Stimulated activated CD8-positive, alpha-beta memory T cell treated with anti-CD3 and anti-CD28 coated beads, Interleukin-4, amount 100 ng/mL, for 4 hours (primary cell): ENCODE measurements at regions not wholly inside any gene's neighbourhood (a gene's known extent, or its start where the extent isn't known, plus 50 kb on each side); places are given as distances from the start of the nearest gene placed in this dataset.

Experiments
- DNase-seq, 2 donors: peaks; one replicate each; pipeline ENCODE4 v3.0.0-alpha.2; 2020; ENCODE audit warnings: low read depth in 2 of 2, low spot score in 1 of 2

DNA sequence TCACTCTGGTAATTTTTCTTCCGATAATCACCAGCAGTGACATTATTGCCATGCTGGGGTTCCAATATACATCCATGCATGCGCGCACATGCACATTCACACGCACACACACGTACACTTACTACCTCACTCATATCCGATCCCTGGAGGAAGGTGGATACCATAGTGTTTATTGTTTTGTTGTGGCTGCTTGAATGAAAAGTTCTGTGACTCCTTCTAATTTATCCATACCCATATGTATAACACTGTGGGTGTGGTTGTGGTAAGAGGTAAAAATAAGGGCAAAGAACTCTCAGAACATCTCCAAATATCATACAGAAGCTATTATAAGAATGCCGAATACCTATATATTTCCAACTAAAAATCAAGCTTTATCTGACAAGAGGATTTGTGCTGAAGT, 407.8 kb upstream of the PODXL start:
- DNase-seq = no peak

DNA sequence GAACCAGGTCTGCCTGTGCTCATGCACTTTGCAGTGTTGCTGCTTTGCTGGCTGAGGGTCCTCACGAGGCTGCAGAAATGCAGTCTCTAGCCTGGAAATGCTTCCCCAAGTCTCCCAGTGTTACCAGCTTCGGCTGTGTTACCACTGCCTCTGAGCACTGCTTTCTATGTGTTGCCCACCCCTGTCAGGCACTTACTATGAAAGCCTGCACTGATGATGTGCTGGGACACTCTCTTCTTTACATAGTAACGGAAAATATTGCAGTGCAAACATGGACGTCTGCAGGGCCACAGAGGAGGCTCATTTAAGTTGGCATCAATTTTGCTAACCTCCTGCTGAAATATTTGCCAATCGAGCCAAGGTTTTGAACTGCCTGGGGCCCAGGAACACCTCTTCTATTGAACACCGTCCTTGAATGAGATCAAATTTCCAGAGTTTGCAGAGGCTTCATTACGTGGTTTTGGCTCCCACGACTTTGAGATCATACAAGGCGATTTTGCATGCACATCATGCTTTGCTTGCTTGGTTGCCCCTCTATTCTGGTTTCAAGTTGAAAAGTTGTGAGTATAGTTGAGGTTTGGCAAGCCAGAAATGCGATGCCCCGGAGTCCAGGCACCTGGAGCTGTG, 404.7 kb upstream of the PODXL start:
- no peak for DNase-seq

DNA sequence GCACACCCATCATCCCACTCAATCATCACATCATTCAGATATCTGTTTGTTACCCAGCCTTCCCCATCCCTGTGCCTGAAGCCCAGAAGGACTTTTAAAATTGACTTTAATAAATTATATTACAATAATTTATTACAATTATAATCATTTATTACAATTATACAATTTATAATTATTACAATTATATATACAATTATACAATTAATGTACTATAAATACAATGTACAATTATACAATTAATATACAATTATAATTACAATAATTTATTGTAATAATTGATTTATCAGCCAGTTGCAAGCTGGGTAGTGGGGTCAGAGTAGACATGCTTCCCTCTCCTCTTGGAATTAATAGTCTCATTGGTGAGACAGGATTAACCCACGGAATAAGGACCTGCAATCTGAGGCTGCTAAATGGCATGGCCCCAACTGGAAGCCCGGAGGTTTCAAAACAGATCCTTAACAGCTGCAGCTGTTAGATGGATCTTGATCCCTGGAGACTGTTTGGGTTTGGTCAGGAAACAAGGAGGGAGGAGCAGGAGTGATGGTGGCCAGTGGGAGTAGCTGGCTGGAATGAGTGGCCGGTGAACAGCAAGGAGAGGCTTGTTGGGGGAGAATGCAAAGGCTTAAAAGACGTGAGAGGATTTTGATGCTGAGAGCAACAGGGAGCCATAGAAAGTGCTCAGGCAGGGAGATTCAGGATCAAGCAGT, 402.8 kb upstream of the PODXL start:
- DNase-seq = no peak

DNA sequence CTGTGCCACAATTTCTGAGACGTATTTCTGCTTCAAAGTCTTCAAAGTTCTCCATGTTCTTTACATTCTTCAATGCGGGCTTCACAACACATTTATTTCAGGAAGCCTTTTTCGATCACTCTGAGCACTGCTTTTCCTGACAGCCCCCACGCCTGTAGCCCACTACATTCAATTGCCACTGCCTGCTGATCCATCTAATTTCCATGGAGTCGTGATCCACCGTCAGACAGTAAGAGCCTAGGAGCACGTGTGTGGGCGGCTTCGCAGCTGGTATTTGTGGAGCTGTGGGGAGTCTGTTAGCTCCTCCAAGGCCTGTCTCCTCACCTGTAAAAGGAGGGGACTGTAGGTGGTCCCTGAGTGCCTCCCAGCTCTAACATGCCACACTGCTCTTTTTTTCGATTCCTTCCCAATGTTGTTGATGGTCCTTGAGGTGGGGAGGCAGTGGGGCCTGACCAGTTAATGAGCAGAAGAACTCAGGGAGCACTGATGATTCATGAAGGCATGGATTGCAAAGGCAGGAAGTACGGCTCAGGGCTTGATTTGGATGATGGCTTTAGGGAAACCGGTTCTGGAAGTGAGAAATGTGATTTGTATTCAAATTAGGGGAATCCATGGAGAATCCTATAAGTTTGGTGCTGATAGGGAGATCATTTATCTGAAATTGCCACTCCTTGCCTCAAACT, 401.1 kb upstream of the PODXL start:
- no peak for DNase-seq

DNA sequence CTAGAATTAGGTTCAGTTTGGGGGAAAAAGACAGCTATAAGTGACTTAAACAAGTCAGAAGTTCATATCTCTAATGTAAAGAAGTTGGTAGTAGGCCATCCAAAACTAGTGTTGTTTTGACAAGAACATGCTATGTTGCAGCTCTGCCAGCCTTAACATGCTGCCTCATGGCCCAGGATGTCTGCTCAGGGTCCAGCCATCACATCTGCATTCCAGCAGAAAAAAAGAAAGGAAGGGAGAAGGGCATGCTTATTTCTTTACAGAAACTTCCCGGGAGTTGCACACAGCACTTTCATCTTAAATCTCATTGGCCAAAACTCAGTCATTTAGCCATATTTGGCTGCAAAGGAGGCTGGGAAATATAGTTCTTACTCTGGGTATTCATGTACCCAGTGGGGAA, 400.4 kb upstream of the PODXL start:
- no peak for DNase-seq

DNA sequence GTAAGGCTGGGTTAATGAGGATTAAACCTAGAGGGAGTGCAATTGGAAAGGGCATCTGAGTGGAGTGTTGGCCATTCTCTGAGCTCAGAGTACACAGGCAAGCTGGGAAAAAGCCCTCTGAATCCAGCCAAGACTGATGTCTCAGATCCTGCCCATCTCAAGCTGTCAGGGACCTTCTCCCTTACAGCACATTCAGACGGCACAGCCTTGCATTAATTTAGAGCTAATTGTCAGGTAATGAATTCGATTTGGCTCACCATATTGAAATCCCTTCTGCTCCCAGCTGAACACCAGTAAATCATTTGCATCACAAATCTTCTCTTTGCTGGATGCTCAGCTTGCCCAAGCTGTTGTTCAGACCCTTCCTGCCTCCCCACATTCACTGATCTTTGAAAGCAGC, 399.3 kb upstream of the PODXL start:
- DNase-seq = no peak

DNA sequence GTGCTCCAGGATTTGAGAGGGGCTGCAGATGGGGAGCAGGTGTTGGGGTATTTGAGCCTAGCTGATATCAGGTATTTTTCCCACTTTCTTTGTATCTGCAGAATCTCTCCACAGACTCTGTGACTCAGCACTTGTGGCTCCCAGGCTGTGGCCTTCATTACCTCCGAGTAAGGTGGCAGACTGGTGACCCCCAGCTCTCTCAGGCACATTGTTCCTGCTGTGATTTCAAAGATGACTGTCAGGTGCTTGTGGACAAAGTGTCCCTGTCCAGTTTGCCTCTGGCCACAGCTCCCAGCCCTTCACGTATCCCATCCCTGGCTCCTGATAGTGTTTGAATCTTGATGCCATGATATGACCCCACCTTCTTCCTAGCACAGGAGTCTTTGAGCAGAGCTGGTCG, 396.8 kb upstream of the PODXL start:
- no peak for DNase-seq

DNA sequence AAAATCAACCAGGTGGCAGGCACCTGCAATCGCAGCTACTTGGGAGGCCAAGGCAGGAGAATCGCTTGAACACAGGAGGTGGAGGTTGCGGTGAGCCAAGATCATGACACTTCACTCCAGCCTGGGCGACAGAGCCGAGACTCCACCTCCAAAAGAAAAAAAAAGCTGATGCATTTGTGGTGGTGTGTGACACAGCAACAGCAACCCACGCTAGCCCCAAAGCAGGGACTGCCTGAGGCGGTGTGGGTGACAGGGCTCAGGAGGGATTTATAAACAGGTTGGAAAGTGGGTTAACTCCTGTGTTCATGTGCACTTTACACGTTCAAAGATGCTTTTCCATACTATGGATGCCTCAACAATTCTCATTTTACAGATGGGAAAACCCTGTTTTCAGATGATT, 395.9 kb upstream of the PODXL start:
- DNase-seq = no peak

DNA sequence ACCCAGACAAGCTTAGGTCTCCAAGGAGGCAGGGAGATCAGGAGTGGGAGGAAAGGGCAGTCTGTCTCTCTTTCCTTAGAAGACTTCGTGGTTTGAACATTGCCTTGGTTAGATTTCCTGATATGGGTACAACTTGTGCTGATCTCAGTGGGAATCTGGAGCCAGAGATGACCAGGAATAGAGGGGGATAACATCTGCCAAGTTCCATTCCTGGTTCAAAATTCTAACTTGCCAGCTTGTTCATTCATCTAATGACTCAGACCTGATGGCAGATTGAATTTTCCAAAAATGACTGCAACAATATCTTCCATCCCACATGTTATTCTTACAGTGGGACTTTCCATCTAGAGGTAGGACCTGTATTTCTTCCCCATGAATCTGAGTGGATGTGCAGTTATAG, 394.3 kb upstream of the PODXL start:
- no peak for DNase-seq

DNA sequence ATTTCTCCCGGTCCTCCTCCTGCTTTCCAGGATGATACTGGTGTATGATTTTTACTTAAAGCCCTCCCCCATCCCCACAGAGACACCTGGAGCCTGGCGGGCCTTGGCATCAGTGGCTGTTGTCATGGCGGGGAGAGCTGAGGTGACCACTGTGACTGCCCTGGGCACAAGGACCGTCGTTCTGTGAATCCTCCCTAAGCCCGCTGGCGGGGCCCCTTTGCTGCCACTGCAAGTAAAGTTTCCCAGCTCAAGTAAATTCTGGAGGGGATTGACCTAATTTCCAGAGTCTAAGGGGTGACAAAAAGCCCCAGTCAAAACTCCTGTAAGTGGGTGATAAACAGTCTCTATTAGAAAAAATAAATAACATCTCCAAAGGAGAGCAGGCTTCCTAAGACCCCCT, 393.2 kb upstream of the PODXL start:
- DNase-seq = no peak

DNA sequence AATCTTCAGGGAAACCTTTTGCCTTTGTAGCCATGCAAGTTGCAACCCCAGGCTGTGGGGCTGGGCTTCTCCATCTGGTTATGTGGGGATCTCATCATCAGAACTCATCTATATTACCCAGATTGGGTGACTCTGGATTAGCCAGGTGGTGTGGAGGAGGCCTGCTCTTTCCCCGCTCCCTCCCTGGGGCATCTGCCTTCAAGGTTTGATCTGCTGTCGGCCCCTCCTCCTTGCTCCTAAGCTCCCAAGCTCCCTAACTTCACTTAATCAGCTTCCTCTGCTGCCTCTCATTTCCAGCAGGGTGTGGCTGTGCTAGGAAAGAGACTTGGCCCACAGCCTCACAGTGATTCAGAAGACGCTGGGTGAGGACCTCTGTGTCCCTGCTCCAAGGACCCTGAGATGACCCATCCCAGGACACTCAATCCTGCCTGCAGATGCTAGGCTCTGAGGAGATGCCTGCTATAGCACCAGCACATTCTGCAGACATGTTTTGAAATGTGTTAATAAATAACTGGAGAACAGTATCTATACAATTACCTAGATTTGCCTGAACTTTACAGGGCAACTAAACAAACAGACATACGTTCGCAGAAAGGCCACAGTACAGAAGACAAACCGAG, 392.1 kb upstream of the PODXL start:
- DNase-seq = no peak

DNA sequence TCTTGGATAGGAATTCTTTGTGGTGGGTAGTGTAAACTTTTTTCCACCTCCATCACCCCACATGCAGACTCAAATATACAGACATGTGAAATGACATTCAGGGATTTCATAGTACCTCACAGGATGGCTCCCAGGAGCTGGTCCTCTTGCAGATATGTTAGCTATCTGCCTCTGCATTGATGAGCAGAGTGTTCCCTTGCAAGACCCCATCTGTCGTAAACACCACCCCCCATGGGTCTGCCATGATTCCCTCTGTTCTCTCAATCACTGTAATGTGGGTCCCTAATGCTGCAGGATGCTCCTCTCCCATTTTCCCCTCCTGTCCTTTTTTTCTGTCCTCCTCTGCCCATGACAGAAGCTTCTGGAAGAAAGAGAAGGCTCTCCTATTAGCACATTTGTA, 391.2 kb upstream of the PODXL start:
- DNase-seq = no peak

DNA sequence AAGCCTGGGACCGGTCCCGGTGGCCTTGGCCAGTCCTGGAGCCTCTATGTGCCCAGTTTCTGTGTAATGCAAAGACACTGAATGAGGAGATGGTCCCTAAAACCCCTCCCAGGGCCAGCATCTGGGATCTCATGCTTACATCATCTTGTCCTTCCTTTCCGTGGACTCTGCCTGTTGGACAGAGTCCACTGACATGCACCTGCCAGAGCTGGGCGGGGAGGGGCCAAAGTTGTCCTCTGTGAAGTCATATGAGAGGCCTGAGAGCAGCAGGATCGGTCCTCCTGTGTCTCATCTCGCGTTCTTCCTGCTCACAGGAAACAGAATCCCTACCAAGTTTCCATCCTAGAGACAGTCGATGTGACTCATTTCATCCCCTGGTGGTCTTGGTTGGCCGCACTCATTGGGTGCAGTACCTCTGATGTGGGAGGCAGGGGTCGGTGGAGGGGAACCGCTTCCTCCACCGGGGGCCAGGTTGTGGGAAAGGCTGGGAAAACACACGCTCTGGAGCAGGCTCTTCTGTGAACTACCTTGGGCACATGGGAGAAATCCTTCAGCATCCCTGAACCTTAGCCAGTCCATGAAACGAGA, 389.6 kb upstream of the PODXL start:
- no peak for DNase-seq

DNA sequence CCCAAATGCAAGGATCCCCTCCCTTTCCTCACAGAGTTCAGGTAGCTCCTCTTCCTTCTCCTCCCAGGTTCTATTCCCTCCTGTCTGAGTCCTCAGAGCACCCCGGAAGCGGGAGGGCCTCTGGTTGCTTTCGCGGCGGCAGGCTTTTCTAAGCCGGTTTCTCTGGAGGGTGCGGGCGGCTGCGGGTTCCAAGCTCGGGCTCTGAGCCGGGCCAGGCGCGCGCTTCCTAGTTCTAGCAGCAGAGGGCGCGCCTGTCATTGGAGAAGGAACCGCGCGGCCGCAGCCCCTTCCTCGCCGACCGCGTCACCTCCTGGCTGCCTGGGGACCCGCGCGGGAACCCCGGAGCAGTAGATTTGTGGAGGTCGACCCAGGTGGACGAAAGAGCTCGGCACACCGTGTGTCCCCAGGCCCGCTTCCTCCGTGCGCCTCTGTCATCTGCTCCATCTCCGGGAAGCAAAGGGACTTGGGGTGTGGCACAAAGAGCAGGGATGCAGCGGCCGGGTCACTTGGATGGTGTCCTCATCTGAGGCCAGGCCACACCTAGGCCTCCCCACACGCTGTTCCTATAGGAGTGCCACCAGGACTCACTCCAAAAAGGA, 389.0 kb upstream of the PODXL start:
- DNase-seq = no peak

DNA sequence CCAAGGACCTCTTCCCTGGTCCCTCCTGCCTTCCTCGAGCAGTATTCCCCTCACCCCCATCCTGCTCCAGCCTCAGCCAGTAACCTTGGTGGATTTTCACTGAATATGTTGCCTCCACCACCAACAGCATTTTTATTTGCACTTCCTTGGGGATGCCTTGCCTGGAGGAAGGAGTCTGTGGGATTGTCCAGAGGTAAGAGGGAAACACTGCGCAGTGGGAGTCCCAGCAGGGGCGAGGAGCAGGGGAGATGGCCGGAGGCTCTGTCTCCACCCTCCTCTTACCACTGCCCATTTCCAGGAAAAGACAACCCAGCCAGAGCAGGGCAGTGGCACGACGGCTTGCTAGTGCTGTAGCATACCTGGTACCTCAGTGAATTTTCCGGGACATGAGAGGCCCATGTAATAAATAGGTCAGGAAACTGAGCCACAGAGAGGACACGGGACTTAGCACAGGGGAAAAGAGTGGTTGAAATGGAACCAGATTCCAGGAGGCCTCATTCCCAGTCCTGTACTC, 388.2 kb upstream of the PODXL start:
- DNase-seq = no peak

DNA sequence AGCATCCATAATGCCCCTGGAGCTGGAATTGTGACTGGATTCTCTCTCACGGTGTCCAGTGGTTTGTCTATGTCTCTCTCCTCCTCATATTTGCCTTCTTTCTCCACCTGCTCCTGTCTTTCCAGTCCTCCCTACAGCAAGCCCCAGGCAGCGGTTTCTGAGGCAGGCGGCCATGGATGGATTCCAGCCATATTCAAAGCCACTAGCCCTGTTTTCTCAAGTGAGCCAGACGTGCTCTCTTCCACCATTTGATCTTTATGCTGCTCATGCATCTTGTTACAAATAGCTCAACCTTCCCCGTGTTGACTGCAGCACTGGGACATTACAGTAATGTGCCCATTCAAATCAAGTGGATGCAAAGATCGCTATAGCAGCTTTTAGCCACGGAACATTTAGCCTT, 387.2 kb upstream of the PODXL start:
- no peak for DNase-seq

DNA sequence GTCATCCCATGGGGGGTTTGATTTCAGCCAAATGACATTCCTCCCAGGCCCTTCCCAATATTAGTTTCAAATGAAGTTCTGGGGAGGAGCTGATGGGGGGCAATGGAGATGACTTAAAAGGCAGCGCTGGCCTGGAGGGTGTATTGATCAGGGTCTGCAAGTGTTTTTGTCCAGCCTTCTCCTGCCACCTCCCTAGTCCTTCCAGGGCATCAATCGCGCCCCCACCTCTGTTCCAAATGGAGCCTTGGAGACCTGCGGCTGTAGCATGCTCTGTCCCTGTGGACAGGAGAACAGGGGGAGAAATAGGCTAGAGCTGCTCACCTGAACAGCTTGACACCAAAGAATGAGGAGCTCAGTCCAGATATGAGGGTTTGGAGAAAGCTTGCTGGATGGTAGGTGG, 386.8 kb upstream of the PODXL start:
- DNase-seq = no peak

DNA sequence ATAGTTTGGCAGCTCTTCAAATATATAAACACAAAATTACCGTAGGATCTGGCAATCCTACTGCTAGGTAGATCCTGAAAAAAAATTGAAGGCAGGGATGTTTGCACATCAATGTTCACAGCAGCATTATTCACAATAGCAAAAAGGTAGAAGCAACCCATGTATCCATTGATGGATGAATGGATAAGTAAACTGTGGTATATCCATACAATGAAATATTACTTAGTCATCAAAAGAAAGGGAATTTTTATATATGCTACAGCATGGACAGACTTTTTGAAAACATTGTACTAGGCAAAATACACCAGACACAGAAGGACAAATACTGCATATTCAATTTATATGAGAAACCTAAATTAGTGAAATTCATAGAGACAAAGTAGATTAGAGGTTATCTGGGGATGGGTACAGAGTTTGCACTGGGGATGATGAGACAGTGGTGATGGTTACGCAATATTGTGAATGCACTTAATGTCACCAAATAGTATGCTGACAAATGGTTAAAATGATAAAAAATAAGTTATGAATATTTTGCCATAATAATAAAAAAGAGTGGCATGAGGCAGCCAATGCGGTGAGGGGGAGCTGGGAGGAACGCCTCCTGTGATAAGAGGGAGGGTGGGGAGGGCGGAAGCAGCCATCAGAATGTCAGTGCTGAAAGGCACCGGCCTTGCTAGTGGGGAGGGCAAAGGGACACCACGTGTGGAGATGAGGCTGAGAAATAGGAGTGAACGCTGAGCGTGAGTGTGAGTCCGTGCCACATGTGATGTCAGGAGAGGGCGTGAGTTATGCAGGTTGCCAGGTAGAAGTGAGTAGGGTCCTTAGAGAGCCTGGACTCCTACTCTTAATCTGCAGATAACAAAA, 386.1 kb upstream of the PODXL start:
- no peak for DNase-seq

DNA sequence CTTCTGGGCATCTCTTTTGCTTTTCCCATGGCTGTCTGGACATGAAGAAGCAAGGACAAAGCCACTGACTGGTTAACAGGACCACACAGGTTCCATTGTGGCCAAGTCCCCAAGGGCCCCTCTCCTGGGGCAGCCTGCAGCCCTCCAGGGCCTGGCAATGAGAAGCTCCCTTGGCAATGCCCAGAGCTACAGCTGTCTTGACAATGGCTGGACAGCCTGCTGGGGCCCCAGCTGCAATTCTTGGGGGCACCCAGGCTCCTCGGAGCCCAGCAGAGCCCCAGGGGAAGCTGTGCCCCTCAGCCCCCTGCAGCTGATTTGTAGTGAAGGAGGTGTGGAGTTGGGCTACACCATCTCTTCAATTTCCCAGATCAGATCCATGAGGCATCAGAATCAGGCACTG, 384.9 kb upstream of the PODXL start:
- DNase-seq = no peak

DNA sequence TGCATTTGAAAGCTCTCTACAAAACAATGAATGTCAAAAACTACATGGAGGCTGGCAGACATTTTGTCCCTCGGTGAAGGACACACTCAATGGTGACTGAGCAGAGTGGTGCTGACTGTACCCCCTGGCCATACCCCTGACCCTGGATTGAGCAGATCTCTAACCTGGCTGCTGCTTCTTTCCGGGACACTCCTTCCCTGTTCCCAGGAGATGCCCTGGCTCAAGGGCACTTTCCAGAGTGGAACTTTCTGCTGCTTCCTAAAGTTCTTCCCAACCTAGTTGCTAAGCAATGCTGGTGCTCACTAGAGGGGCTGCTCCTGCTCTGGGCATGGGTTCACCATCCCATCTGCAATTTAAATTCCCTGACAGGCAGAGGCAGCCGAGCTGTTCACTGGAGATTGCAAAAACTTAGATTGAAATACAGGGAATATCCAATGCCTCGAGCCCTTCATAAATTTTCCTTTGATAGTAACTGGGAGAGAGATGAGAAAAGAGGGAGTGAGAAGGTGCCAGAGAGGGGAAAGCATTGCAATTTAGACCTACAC, 384.3 kb upstream of the PODXL start:
- no peak for DNase-seq
